Amniotic epithelial cell (primary cell): ENCODE measurements at regions not wholly inside any gene's neighbourhood (a gene's known extent, or its start where the extent isn't known, plus 50 kb on each side); places are given as distances from the start of the nearest gene placed in this dataset.

Experiments
- DNase-seq: peaks from one replicate; pipeline ENCODE4 v3.0.0-alpha.2; 2010; ENCODE audit warnings: low read depth

- DNase-seq = peak; percentile 65
These were observed 365.0 kb downstream of the ETS1 start for GRCh38 chr11:128222245-128222884.

GRCh38 chr11:128219731-128220120 is 367.6 kb downstream of the ETS1 start:
- no peak for DNase-seq

GRCh38 chr11:128216198-128216597 is 371.2 kb downstream of the ETS1 start:
- no peak for DNase-seq

- DNase-seq = no peak
These were observed 372.0 kb downstream of the ETS1 start for GRCh38 chr11:128215238-128215882.

- no peak for DNase-seq
These were observed 373.1 kb downstream of the ETS1 start for GRCh38 chr11:128214263-128214662.

- DNase-seq = no peak
These were observed 373.9 kb downstream of the ETS1 start for GRCh38 chr11:128213461-128213860.

GRCh38 chr11:128212324-128212723 is 375.0 kb downstream of the ETS1 start:
- DNase-seq = no peak

- DNase-seq = peak; percentile 99
These were observed 377.0 kb downstream of the ETS1 start for GRCh38 chr11:128210148-128210940.

- no peak for DNase-seq
These were observed 378.3 kb downstream of the ETS1 start for GRCh38 chr11:128209138-128209435.

- peak; percentile 86 for DNase-seq
These were observed 378.8 kb downstream of the ETS1 start for GRCh38 chr11:128208329-128209137.

GRCh38 chr11:128207861-128208321 is 379.5 kb downstream of the ETS1 start:
- peak; percentile 98 for DNase-seq

- DNase-seq = no peak
These were observed 380.9 kb downstream of the ETS1 start for GRCh38 chr11:128206461-128206860.

- no peak for DNase-seq
These were observed 381.6 kb downstream of the ETS1 start for GRCh38 chr11:128205796-128206195.

GRCh38 chr11:128204898-128205297 is 382.5 kb downstream of the ETS1 start:
- no peak for DNase-seq

GRCh38 chr11:128201801-128202200 is 385.6 kb downstream of the ETS1 start:
- no peak for DNase-seq

- DNase-seq = no peak
These were observed 386.3 kb downstream of the ETS1 start for GRCh38 chr11:128201009-128201408.

- no peak for DNase-seq
These were observed 386.9 kb downstream of the ETS1 start for GRCh38 chr11:128200467-128200866.

GRCh38 chr11:128198216-128198772 is 389.1 kb downstream of the ETS1 start:
- no peak for DNase-seq

GRCh38 chr11:128196235-128196634 is 391.1 kb downstream of the ETS1 start:
- peak; percentile 58 for DNase-seq

- DNase-seq = peak; percentile 37
These were observed 391.6 kb downstream of the ETS1 start for GRCh38 chr11:128195756-128196155.

- no peak for DNase-seq
These were observed 392.2 kb downstream of the ETS1 start for GRCh38 chr11:128195057-128195751.
